Sigmoid colon (tissue), 6 donors: ENCODE measurements at regions not wholly inside any gene's neighbourhood (a gene's known extent, or its start where the extent isn't known, plus 50 kb on each side); places are given as distances from the start of the nearest gene placed in this dataset.

Experiments used
- DNase-seq: peaks from one replicate; pipeline ENCODE4 v3.0.0-alpha.2; 2019
- H3K27ac ChIP-seq, 4 donors: fragments of 200-600 bp; sonication (generic); one replicate each; pipeline ENCODE4 v1.5.1; 2016 to 2019; ENCODE audit warnings: mild to moderate bottlenecking in 1 of 4
- H3K27me3 ChIP-seq, 3 donors: fragments of 200-600 bp; sonication (generic); one replicate each; pipeline ENCODE4 v1.5.1; 2019; ENCODE audit warnings: mild to moderate bottlenecking in 1 of 3
- H3K36me3 ChIP-seq, 4 donors: fragments of 200-600 bp; sonication (generic); one replicate each; pipeline ENCODE4 v1.5.1; 2016 to 2019
- H3K4me1 ChIP-seq, 4 donors: fragments of 200-600 bp; sonication (generic); one replicate each; pipeline ENCODE4 v1.5.1; 2017 to 2019
- H3K4me3 ChIP-seq, 4 donors: fragments of 200-600 bp; sonication (generic); one replicate each; pipeline ENCODE4 v1.5.1; 2017 to 2019; ENCODE audit warnings: mild to moderate bottlenecking in 2 of 4, moderate library complexity in 1 of 4
- H3K9me3 ChIP-seq, 4 donors: fragments of 200-600 bp in 3 of 4; sonication (generic) in 3 of 4; one replicate each; pipeline versions ENCODE4 v1.5.1 to v1.6.1; 2013 to 2019
- CTCF ChIP-seq, 4 experiments: fragments of 450-650 bp in 3 of 4; fragments of 200-600 bp in 1 of 4; IDR thresholded peaks; one replicate each; pipeline ENCODE4 v1.5.1; 2016 to 2019; ENCODE audit warnings: antibody characterized with exemption in 4 of 4, mild to moderate bottlenecking in 3 of 4, moderate library complexity in 2 of 4
- EP300 ChIP-seq, 4 donors: sonication (generic); formaldehyde crosslinking; IDR thresholded peaks; one replicate each; pipeline ENCODE4 v1.6.1; 2017; ENCODE audit warnings: antibody characterized with exemption in 4 of 4
- POLR2A ChIP-seq, 2 donors: fragments of 450-650 bp; IDR thresholded peaks; one replicate each; pipeline ENCODE4 v1.6.1; 2016; ENCODE audit warnings: antibody characterized with exemption in 2 of 2, mild to moderate bottlenecking in 2 of 2, moderate library complexity in 2 of 2
- POLR2AphosphoS5 ChIP-seq, 4 donors: sonication (generic); formaldehyde crosslinking; IDR thresholded peaks; one replicate each; pipeline ENCODE4 v1.6.1; 2017; ENCODE audit warnings: antibody characterized with exemption in 4 of 4
- WGBS, 2 donors: extraction: QIAGEN DNeasy Blood & Tissue Kit; methylation state at CpG; one replicate each; pipeline ENCODE4 v1.1.7; 2013; 5-methylcytosine and 5-hydroxymethylcytosine counted together
- intact Hi-C: fragments of 100-400 bp; cut with DNase I; formaldehyde crosslinking; loops from one replicate; pipeline ENCODE4 v1.15.1; 2023
- donor health status: healthy with polysubstance abuse.
- donor health status: healthy.

- TF ChIP-seq POLR2A (IDR thresholded peaks at IDR 0.05) (no peak), CTCF (IDR thresholded peaks at IDR 0.05) (no peak), POLR2AphosphoS5 (IDR thresholded peaks at IDR 0.05) (no peak), EP300 (IDR thresholded peaks at IDR 0.05) (no peak)
- no peak for DNase-seq
- H3K27ac ChIP-seq = no peak overlapping the region
- no peaks in the 10 kb centered on the region for H3K4me1 ChIP-seq
- no peaks in the 10 kb centered on the region for H3K36me3 ChIP-seq
- H3K4me3 ChIP-seq = no peak overlapping the region
- H3K27me3 ChIP-seq = no peaks in the 10 kb centered on the region
- WGBS, 2 donors = 78 to 81% methylated on average over 3 of the region's 3 CpGs
- H3K9me3 ChIP-seq = no peaks in the 10 kb centered on the region
- intact Hi-C loops = no loop called here
Observed at GRCh38 chr5:81866994-81867393, 104.8 kb upstream of the ATG10 start.

GRCh38 chr5:81860778-81861177, 109.9 kb upstream of the SSBP2 start:
- Histone ChIP-seq H3K36me3 (no peaks in the 10 kb centered on the region), H3K9me3 (no peaks in the 10 kb centered on the region), H3K27ac (no peak overlapping the region), H3K4me3 (no peak overlapping the region), H3K4me1 (peaks cover 0 to 18% (median 15%) of the 10 kb centered on the region in 4 donors), H3K27me3 (no peaks in the 10 kb centered on the region)
- DNase-seq = no peak
- TF ChIP-seq EP300 (IDR thresholded peaks at IDR 0.05) (no peak), POLR2A (IDR thresholded peaks at IDR 0.05) (no peak), CTCF (IDR thresholded peaks at IDR 0.05) (no peak), POLR2AphosphoS5 (IDR thresholded peaks at IDR 0.05) (no peak)
- intact Hi-C loops = no loop called here
- WGBS, 2 donors = 93 to 96% methylated on average over 1 of the region's 1 CpG

- TF ChIP-seq EP300 (IDR thresholded peaks at IDR 0.05) (no peak), POLR2A (IDR thresholded peaks at IDR 0.05) (no peak), POLR2AphosphoS5 (IDR thresholded peaks at IDR 0.05) (no peak), CTCF (IDR thresholded peaks at IDR 0.05) (no peak)
- intact Hi-C loops = no loop called here
Observed at GRCh38 chr5:81859624-81860023, 108.7 kb upstream of the SSBP2 start.

GRCh38 chr5:81856948-81857928, 106.3 kb upstream of the SSBP2 start:
- no peaks in the 10 kb centered on the region for H3K9me3 ChIP-seq
- no peak overlapping the region for H3K4me3 ChIP-seq
- WGBS, 2 donors = 52 to 73% methylated on average over 14 of the region's 14 CpGs
- H3K27me3 ChIP-seq = no peaks in the 10 kb centered on the region
- DNase-seq = peak; percentile 84
- H3K4me1 ChIP-seq = peaks cover 0 to 40% (median 28%) of the 10 kb centered on the region in 4 donors
- peak overlapping the region; percentile 54 to 73 (median 65) for H3K27ac ChIP-seq
- TF ChIP-seq POLR2A (IDR thresholded peaks at IDR 0.05) (no peak), POLR2AphosphoS5 (IDR thresholded peaks at IDR 0.05) (peak in 1 of 4 donors; percentile 31), EP300 (IDR thresholded peaks at IDR 0.05) (no peak), CTCF (IDR thresholded peaks at IDR 0.05) (peak in 3 of 4 experiments; percentile 26 to 38 (median 36))
- intact Hi-C loops = no loop called here
- no peaks in the 10 kb centered on the region for H3K36me3 ChIP-seq

More at GRCh38 chr5:81859624-81860023, 108.7 kb upstream of the SSBP2 start:
- no peak overlapping the region for H3K4me3 ChIP-seq
- H3K4me1 ChIP-seq = peaks cover 0 to 22% (median 17%) of the 10 kb centered on the region in 4 donors
- H3K9me3 ChIP-seq = no peaks in the 10 kb centered on the region
- no peak overlapping the region for H3K27ac ChIP-seq
- H3K36me3 ChIP-seq = no peaks in the 10 kb centered on the region
- WGBS, 2 donors = 92 to 93% methylated on average over 6 of the region's 6 CpGs
- H3K27me3 ChIP-seq = no peaks in the 10 kb centered on the region
- no peak for DNase-seq
